ENCODE measurements at regions not wholly inside any gene's neighbourhood (a gene's known extent, or its start where the extent isn't known, plus 50 kb on each side); places are given as distances from the start of the nearest gene placed in this dataset.
"Not testable (repeated sequence)": the region's sequence is repeated elsewhere in the genome, so short reads cannot be mapped to it uniquely, and the experiment has no call there.

- DNase-seq, result no peak
Measured at GRCh38 chr22:48406161-48406560, 1421.5 kb downstream of the BRD1 start.

DNA sequence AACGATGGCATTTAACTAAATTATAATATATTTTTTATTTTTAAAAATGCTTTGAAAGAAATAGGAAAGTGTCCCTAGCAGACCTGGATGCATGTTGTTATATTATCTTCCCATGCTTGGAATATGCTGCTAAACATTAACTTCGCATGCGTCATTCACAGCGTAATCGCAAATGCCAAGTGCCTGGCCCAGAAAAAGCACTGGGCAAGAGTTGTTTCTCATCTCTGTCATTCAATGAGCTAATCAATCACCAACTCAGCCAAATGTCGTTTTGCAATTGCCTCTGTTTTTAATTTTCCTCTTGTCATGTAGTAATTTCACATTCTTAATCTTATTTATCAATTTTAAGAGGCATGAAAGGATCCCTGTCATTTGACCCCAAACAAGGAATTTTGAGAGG, 1421.9 kb downstream of the BRD1 start:
- DNase-seq, result no peak

DNA sequence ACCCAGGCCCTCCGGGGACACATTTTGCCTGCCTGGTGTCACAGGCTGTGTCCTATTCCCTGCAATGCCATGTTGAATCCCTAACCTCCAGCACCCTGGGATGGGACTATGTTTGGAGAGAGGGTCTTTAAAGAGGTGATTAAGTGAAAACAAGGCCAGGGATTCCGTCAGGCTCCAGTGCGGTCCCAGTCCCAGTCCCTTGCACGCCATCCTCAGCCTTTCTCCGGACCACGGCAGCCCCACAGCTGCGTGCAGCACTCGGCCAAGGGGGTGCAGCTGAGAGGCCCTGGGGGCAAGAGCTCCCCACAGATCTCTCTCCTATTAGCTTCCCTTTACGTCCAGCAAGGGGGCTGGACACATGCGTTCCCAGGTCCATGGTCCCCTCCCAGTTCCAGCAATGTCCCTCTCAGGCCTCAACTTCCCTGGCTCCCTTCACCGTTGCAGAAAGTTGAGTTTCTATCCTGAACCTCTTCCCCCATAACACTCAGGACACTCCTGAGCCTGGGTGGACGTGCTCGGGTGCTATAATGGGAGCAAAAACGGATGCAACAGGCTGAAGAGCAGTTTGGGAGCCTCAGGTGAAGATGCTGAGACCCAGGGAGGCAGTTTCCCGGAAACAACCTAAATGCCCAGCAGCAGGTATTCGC, 1422.7 kb downstream of the BRD1 start:
- no peak for DNase-seq

GRCh38 chr22:48403521-48404403, 1423.9 kb downstream of the BRD1 start:
- DNase-seq, result no peak

GRCh38 chr22:48402591-48403031, 1425.1 kb downstream of the BRD1 start:
- DNase-seq, result no peak

DNA sequence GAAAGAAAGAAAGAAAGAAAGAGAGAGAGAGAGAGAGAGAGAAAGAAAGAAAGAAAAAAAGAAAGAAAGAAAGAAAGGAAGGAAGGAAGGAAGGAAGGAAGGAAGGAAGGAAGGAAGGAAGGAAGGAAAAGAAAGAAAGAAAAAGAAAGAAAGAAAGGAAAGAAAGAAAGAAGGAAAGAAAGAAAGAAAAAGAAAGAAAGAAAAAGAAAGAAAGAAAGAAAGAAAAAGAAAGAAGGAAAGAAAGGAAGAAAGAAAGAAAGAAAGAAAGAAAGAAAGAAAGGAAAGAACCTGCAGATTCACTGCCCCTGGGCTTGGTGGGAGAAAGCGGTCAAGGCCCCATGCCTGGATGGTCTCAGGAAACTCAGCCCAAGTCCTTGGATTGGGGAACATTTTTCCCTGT, 1426.2 kb downstream of the BRD1 start:
- DNase-seq, result not testable (repeated sequence)

GRCh38 chr22:48398181-48398905, 1429.3 kb downstream of the BRD1 start:
- DNase-seq, result no peak

GRCh38 chr22:48397531-48398180, 1430.0 kb downstream of the BRD1 start:
- DNase-seq, result no peak

DNA sequence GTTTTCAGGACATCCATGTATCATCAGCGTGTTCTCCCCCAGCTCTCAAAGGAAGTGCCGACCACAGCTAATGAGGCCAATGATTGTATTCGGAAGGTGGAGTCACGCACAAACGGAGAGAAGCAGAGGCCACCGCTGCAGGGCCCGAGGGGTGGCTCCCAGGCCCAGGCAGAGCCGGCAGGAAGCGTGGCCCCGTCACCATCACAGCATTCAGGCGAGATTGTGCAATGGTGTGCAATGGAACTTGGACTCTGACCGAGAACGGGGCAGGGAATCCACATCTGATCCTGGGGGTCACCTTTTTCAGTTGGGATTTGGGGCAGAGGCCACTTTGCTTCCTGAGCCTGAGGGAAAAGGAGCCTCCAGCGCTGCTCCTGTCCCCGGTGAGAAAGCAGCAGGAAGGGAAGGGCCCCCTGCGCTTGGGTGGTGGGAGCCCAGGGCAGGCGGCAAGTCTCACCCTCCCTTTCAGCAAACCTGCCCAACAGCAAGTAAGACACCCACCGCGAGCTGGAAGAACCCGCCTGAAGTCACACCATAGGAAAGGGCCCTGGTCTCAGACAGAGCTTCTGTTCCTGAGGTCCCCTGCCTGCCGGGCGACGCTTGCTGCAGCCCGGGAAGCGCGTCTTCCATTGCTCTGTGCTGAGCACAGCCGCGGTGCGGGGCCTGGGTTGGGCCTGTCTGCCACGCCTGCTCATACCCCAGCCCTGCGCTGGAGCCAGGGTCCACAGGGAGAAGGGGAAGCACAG, 1430.7 kb downstream of the BRD1 start:
- no peak for DNase-seq

GRCh38 chr22:48396091-48396784, 1431.4 kb downstream of the BRD1 start:
- DNase-seq, result no peak

- DNase-seq, result no peak
Measured at GRCh38 chr22:48395201-48395600, 1432.5 kb downstream of the BRD1 start.

DNA sequence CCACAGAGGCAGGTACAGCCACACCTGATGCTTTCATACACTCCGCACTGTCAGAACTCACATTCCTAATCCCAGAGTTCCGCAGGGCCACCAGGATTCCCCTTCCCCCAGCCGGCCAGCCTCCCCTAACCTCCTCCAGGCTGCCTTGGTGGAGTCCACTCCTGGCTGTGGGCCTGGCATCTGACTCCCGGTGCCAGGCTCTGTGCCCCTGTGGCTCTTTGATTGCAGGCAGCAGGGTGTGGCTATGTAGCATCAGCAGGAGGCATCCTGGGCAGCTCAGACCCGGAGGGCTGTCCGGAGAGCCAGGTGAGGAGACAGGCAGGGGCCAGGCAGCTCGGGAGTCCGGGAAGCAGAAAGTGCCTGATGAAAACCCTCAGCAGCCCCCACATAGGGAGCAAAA, 1432.9 kb downstream of the BRD1 start:
- DNase-seq, result no peak

DNA sequence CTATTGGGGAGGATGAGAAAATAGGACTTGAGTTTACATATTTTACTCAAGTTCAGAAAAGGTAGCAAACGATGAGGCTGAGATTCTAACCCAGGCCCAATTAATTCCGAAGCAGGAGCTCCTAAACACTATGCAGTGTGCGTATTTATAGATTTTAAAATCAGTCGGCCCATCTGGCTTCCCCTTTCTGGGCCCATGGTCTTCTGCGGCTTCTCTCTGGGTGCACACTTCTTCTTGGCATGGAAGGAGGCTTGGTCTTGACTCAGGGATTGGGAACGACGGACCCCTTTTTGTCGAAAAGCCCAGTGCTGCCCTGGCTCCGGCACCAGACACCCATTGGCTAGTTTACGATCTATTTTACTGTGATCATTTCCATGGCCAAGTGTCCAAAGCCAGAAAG, 1433.8 kb downstream of the BRD1 start:
- DNase-seq, result no peak

GRCh38 chr22:48393041-48393370, 1434.7 kb downstream of the BRD1 start:
- DNase-seq, result no peak

GRCh38 chr22:48391820-48392219, 1435.9 kb downstream of the BRD1 start:
- DNase-seq, result no peak

GRCh38 chr22:48391171-48391711, 1436.4 kb downstream of the BRD1 start:
- no peak for DNase-seq

DNA sequence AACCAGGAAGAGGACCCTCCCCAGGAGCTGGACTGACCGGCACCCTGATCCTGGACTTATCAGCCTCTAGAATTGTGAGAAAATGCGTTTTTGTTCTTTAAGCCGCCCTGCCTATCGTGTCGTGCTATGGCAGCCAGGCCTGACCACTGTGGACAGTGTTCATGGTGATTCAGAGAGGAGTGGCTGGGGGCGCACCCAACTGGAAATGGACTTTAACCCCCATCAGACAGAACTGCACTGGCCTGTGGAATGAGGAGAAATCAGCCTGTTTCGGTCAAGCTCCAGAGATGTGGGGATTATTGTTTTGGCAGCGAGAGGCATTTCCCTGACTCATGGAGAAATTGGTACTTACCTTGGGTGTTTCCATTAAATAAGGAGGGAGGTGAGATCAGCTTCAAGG, 1437.8 kb downstream of the BRD1 start:
- DNase-seq, result no peak

DNA sequence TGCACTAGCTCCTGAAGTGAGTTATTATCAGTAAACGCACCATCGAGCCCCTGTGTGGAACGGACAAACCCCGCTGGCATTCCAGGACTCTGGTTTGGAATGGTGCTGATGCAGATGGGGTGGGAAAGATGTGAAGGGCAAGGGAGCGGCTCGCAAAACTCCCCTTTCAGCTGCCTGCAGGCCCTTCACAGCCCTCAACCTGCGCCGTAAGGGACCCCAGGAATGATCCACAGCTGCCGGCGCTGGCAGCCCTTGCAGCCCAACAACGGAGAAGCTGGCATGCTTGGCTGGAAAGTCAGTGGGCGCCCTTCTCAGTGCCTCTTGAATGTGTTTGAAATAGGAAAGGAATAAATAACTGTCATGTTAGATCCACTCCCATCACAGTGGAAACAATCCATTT, 1445.5 kb downstream of the BRD1 start:
- no peak for DNase-seq

GRCh38 chr22:48380016-48380665, 1447.5 kb downstream of the BRD1 start:
- no peak for DNase-seq

- DNase-seq, result no peak
Measured at GRCh38 chr22:48379371-48379770, 1448.3 kb downstream of the BRD1 start.

GRCh38 chr22:48378673-48379072, 1449.0 kb downstream of the BRD1 start:
- no peak for DNase-seq

All from stimulated activated CD4-positive, alpha-beta T cell treated with anti-CD3 and anti-CD28 coated beads, Interleukin-12 subunit alpha, Interleukin-12 subunit beta, amount 100 ng/mL, for 4 hours (primary cell).